ENCODE measurements at regions not wholly inside any gene's neighbourhood (a gene's known extent, or its start where the extent isn't known, plus 50 kb on each side); places are given as distances from the start of the nearest gene placed in this dataset.

DNA sequence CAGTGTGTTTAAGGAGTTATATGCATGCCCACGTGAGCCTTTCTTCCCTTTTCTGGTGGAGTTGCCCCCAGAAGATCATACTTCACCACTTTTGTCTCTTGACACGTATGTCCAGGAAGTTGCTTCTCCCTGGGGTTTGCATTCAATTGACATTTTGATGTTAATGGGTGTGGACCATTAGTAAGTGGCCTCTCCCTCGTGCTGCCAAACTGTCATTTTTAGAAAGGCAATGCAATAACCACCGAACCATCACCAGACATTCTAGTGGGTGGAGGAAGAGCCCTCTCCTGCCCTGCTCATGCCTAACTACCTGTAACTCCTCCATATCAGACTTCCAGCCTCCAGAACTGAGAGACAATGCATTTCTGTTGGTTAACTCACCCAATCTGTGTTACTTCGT lies 290.8 kb downstream of the ATPSCKMT start:
- Histone ChIP-seq H3K23me2 (ENCODE audit: insufficient read length, low read depth, low read length, poor library complexity, severe bottlenecking) (no peaks in the 10 kb centered on the region), H2AK5ac (ENCODE audit: insufficient read length, low read length) (no peak overlapping the region), H3K4ac (ENCODE audit: low read depth, low read length) (no peak overlapping the region), H2AFZ (ENCODE audit: low read length) (no peak overlapping the region), H2BK120ac (ENCODE audit: low read depth, low read length, poor library complexity, severe bottlenecking) (no peak overlapping the region), H3T11ph (ENCODE audit: low read length) (no peak overlapping the region), H3K4me1 (ENCODE audit: insufficient read depth, low read length) (no peaks in the 10 kb centered on the region), H3K79me2 (ENCODE audit: insufficient read depth, low read length) (no peaks in the 10 kb centered on the region), H4K20me1 (ENCODE audit: control insufficient read depth, insufficient read depth, insufficient read length) (no peaks in the 10 kb centered on the region), H2BK20ac (ENCODE audit: low read depth, low read length, poor library complexity, severe bottlenecking) (no peak overlapping the region), H3K9ac (ENCODE audit: extremely low read depth, insufficient read length, low read length) (no peak overlapping the region), H3K23ac (ENCODE audit: insufficient read length, low read depth, low read length) (no peak overlapping the region), H3K27me3 (ENCODE audit: insufficient read depth, low read length) (no peaks in the 10 kb centered on the region), H4K8ac (replicated peaks; ENCODE audit: insufficient read length, low read depth, low read length) (no peak overlapping the region), H3K56ac (ENCODE audit: insufficient read length, low read depth, low read length) (no peak overlapping the region), H2BK15ac (ENCODE audit: low read depth, low read length) (no peak overlapping the region), H4K5ac (ENCODE audit: insufficient read length, low read depth, low read length) (no peak overlapping the region), H2BK12ac (ENCODE audit: insufficient read length, low read depth, low read length) (no peak overlapping the region), H3K9me3 (ENCODE audit: control insufficient read depth, low read depth, low read length) (no peaks in the 10 kb centered on the region), H3K79me1 (ENCODE audit: insufficient read depth, low read depth, low read length, poor library complexity, severe bottlenecking) (no peaks in the 10 kb centered on the region), H3K4me2 (ENCODE audit: insufficient read depth, insufficient read length, low read length) (no peak overlapping the region), H3K27ac (ENCODE audit: insufficient read length, low read depth, low read length) (no peak overlapping the region), H4K91ac (ENCODE audit: insufficient read length, low read depth, low read length) (no peak overlapping the region), H3K14ac (ENCODE audit: insufficient read depth, low read length) (no peak overlapping the region), H2BK5ac (ENCODE audit: insufficient read length, low read length) (no peak overlapping the region), H3K18ac (ENCODE audit: insufficient read length, low read depth, low read length) (no peak overlapping the region)
- no peak for DNase-seq
- Mint-ChIP-seq H3K4me3 (no peak overlapping the region), H3K27ac (no peak overlapping the region), H3K9me3 (peaks cover 3 to 5% of the 10 kb centered on the region in 2 experiments; a peak in 2 of 5 replicates), H3K4me1 (peaks cover 4 to 12% of the 10 kb centered on the region in 2 experiments; a peak in 2 of 4 replicates), H3K27me3 (ENCODE audit: low read depth) (no peaks in the 10 kb centered on the region), H3K36me3 (ENCODE audit: insufficient read depth in 1 of 3, low read depth in 3 of 3) (no peaks in the 10 kb centered on the region)
- TF ChIP-seq, protein P1, sequence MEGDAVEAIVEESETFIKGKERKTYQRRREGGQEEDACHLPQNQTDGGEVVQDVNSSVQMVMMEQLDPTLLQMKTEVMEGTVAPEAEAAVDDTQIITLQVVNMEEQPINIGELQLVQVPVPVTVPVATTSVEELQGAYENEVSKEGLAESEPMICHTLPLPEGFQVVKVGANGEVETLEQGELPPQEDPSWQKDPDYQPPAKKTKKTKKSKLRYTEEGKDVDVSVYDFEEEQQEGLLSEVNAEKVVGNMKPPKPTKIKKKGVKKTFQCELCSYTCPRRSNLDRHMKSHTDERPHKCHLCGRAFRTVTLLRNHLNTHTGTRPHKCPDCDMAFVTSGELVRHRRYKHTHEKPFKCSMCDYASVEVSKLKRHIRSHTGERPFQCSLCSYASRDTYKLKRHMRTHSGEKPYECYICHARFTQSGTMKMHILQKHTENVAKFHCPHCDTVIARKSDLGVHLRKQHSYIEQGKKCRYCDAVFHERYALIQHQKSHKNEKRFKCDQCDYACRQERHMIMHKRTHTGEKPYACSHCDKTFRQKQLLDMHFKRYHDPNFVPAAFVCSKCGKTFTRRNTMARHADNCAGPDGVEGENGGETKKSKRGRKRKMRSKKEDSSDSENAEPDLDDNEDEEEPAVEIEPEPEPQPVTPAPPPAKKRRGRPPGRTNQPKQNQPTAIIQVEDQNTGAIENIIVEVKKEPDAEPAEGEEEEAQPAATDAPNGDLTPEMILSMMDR (conservative IDR thresholded peaks at IDR 0.05) = no peak
- WGBS (ENCODE audit: extremely low coverage, insufficient read length, low lambda C conversion rate) = no CpG with 5 or more reads among the region's 5 CpGs
